Glutamatergic neuron (in vitro differentiated cells): ENCODE measurements at regions not wholly inside any gene's neighbourhood (a gene's known extent, or its start where the extent isn't known, plus 50 kb on each side); places are given as distances from the start of the nearest gene placed in this dataset.

ENCODE experiments used
- DNase-seq: peaks from one replicate; pipeline ENCODE4 v3.0.0; 2022
- H3K27ac Mint-ChIP-seq: one replicate; pipeline ENCODE4 v1.8.0; 2020; ENCODE audit warnings: mild to moderate bottlenecking, mixed read lengths, inconsistent platforms; ENCODE audit not compliant: unreplicated experiment
- H3K27me3 Mint-ChIP-seq: one replicate; pipeline ENCODE4 v1.8.0; 2020; ENCODE audit warnings: mild to moderate bottlenecking, moderate library complexity, mixed read lengths, inconsistent platforms; ENCODE audit not compliant: unreplicated experiment
- H3K36me3 Mint-ChIP-seq: one replicate; pipeline ENCODE4 v1.8.0; 2020; ENCODE audit warnings: mild to moderate bottlenecking, mixed read lengths, inconsistent platforms; ENCODE audit not compliant: unreplicated experiment
- H3K4me1 Mint-ChIP-seq: one replicate; pipeline ENCODE4 v1.8.0; 2020; ENCODE audit warnings: mild to moderate bottlenecking, low read depth, mixed read lengths, inconsistent platforms; ENCODE audit not compliant: unreplicated experiment
- H3K4me3 Mint-ChIP-seq: one replicate; pipeline ENCODE4 v1.8.0; 2020; ENCODE audit warnings: mild to moderate bottlenecking, mixed read lengths, inconsistent platforms; ENCODE audit not compliant: unreplicated experiment
- H3K9me3 Mint-ChIP-seq: one replicate; pipeline ENCODE4 v1.8.0; 2020; ENCODE audit warnings: mild to moderate bottlenecking, moderate library complexity, mixed read lengths, inconsistent platforms; ENCODE audit not compliant: unreplicated experiment
- TF ChIP-seq, protein P1 (sequence below): fragments of 200-600 bp; sonication (generic); IDR thresholded peaks from one replicate; pipeline ENCODE4 v1.5.0; 2021; ENCODE audit not compliant: partially characterized antibody, unreplicated experiment

DNA sequence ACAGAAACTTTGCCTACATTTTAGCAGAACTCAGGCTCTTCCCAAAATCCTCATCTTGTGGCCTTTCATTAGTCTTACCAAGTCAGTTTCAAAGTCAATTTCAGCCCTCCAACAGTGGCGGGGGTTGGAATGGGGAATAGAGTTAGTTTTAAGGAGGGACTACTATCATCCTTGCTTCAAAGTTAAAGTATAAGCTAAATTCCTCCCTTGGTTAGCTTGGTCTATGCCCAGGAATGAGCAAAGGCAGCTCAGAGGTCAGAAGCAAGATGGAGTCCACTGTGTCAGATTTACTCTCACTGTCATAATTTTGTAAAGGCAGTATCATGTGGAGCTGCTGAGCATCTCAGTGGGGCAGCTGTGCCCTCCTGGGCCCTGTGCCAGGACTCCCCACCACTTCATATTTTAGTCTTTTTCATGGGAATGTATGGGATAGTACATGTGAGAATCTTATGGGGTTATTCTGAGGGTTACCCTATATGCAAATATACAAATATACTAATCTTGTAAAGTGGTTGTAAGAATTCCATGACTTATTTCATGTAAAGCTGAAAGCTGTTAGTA lies 145.2 kb upstream of the MMADHC start:
- peaks cover 2% of the 10 kb centered on the region for H3K9me3 Mint-ChIP-seq

DNA sequence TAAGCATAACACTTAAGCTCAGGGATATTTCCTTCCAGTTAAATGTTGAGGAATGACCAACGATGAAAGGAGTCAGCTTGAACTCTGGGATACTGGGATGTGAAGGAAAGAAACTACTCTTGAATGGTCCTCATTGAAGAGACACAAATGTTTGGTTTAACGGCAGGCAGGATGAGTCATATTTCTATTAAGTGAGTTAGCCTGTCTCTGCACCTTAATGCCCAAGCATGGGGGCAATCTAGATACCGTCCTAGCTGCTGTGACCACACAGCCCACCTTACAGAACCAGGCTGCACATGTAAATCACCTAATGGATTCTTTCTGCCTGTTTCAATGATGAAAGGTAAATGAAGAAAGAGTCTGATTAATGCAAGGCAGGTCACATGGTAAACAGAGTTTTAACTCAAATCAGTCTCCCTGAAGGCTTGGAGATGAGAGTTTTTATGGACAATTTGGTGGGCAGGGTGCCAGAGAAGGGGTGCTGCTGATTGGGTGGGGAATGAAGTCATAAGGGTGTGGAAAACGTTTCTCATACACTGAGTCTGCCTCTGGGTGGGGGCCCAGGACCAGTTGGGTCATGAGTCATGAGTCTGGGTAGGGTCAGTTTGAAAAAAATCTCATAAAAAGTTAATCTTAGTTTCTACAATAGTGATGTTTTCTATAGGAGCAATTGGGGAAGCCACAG lies 144.6 kb upstream of the MMADHC start:
- Mint-ChIP-seq H3K27ac (no peak overlapping the region), H3K4me3 (no peak overlapping the region)

More for the DNA sequence above, 145.2 kb upstream of the MMADHC start:
- no peaks in the 10 kb centered on the region for H3K36me3 Mint-ChIP-seq
- H3K4me1 Mint-ChIP-seq: no peaks in the 10 kb centered on the region
- TF ChIP-seq, protein P1, sequence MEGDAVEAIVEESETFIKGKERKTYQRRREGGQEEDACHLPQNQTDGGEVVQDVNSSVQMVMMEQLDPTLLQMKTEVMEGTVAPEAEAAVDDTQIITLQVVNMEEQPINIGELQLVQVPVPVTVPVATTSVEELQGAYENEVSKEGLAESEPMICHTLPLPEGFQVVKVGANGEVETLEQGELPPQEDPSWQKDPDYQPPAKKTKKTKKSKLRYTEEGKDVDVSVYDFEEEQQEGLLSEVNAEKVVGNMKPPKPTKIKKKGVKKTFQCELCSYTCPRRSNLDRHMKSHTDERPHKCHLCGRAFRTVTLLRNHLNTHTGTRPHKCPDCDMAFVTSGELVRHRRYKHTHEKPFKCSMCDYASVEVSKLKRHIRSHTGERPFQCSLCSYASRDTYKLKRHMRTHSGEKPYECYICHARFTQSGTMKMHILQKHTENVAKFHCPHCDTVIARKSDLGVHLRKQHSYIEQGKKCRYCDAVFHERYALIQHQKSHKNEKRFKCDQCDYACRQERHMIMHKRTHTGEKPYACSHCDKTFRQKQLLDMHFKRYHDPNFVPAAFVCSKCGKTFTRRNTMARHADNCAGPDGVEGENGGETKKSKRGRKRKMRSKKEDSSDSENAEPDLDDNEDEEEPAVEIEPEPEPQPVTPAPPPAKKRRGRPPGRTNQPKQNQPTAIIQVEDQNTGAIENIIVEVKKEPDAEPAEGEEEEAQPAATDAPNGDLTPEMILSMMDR: no peak
- no peak for DNase-seq
- H3K4me3 Mint-ChIP-seq: no peak overlapping the region
- H3K27ac Mint-ChIP-seq: no peak overlapping the region
- H3K27me3 Mint-ChIP-seq: no peaks in the 10 kb centered on the region

DNA sequence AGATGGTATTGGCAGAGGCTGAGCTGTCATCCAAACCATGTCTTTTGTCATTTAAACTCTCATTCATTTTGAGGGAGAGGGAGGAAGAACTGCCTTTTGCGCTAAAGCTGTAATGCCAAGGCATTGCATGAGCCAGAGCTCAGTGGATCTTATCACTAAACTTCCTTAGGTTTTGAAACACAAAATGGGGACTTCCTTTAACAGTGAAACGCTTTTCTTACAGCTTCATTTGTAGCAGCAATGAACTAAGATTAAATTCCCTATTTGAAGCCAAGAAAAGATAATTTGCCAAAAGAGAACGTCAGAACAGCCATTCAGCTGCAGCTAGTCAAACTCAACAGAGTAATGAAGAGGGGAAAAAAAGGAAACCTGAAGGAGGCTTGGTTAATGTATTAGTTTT lies 143.5 kb upstream of the MMADHC start:
- Mint-ChIP-seq H3K4me3 (no peak overlapping the region), H3K9me3 (peaks cover 1% of the 10 kb centered on the region), H3K27me3 (no peaks in the 10 kb centered on the region), H3K4me1 (no peaks in the 10 kb centered on the region), H3K36me3 (no peaks in the 10 kb centered on the region), H3K27ac (no peak overlapping the region)
- TF ChIP-seq, protein P1: no peak
- no peak for DNase-seq

More for the DNA sequence above, 144.6 kb upstream of the MMADHC start:
- no peaks in the 10 kb centered on the region for H3K36me3 Mint-ChIP-seq
- H3K27me3 Mint-ChIP-seq: no peaks in the 10 kb centered on the region
- DNase-seq: no peak
- H3K9me3 Mint-ChIP-seq: peaks cover 2% of the 10 kb centered on the region
- H3K4me1 Mint-ChIP-seq: no peaks in the 10 kb centered on the region
- TF ChIP-seq, protein P1: no peak

DNA sequence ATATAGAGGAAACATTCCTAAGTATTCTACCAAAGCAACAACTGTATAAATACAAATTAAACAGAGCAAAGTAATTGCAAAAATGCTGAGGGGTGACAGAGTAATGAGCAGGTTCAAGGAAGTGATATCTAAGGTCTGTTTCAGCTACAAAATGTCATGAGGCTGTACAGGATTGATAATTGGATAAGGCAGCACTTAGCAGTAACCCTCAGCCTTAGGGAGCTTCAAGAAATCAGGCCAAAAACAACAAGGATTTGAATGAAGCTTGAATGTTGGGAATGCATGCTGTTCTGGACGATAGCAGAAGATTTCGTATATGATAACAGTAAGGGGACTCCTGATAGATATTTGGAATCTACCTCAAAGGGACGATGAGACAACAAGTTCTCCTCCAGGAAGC lies 142.0 kb upstream of the MMADHC start:
- no peak overlapping the region for H3K4me3 Mint-ChIP-seq
- TF ChIP-seq, protein P1: no peak

DNA sequence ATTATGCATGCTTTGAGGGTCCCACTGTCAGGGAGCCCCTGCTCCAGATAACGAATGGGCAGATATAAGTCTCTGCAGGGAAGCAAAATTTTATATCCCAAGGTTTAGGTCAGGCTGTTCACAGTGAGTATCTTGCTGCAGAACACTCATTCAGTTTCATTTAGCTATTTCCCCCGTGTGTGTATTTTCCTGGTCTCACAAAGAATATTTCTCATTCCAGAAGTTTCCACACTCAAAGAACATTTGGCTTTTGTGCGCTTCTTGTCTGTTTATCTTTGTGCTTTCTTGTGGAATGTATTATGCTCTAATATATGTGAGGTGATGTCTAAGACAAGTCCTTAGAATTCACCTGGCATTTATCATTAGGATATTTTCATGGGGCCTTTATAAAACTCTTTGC lies 140.4 kb upstream of the MMADHC start:
- H3K27me3 Mint-ChIP-seq: no peaks in the 10 kb centered on the region
- H3K9me3 Mint-ChIP-seq: no peaks in the 10 kb centered on the region
- TF ChIP-seq, protein P1: no peak
- no peaks in the 10 kb centered on the region for H3K4me1 Mint-ChIP-seq
- no peak for DNase-seq
- H3K27ac Mint-ChIP-seq: no peak overlapping the region
- H3K36me3 Mint-ChIP-seq: no peaks in the 10 kb centered on the region
- H3K4me3 Mint-ChIP-seq: no peak overlapping the region

More for the DNA sequence above, 142.0 kb upstream of the MMADHC start:
- Mint-ChIP-seq H3K36me3 (no peaks in the 10 kb centered on the region), H3K27me3 (no peaks in the 10 kb centered on the region), H3K27ac (no peak overlapping the region), H3K4me1 (no peaks in the 10 kb centered on the region), H3K9me3 (no peaks in the 10 kb centered on the region)
- no peak for DNase-seq
